ENCODE measurements at regions not wholly inside any gene's neighbourhood (a gene's known extent, or its start where the extent isn't known, plus 50 kb on each side); places are given as distances from the start of the nearest gene placed in this dataset.

DNA sequence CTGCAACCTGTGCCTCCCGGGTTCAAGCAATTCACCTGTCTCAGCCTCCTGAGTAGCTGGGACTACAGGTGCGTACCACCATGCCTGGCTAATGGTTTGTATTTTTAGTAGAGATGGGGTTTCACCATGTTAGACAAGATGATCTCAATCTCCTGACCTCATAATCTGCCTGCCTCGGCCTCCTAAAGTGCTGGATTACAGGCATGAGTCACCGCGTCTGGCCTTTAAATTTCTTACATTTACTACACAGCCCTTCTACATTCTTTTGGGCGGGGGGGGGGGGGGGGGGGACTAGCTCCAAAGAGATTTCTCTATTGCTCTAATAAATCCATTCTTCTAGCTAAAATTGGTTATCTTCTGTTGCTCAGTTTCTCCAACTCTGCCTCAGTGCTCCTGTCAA, 964.9 kb upstream of the ACVR2A start:
- ChIA-PET POLR2A (no interaction called here), CTCF (no interaction called here)

GRCh38 chr2:146874260-146874658, 970.6 kb upstream of the ACVR2A start:
- TF ChIP-seq, protein P1, sequence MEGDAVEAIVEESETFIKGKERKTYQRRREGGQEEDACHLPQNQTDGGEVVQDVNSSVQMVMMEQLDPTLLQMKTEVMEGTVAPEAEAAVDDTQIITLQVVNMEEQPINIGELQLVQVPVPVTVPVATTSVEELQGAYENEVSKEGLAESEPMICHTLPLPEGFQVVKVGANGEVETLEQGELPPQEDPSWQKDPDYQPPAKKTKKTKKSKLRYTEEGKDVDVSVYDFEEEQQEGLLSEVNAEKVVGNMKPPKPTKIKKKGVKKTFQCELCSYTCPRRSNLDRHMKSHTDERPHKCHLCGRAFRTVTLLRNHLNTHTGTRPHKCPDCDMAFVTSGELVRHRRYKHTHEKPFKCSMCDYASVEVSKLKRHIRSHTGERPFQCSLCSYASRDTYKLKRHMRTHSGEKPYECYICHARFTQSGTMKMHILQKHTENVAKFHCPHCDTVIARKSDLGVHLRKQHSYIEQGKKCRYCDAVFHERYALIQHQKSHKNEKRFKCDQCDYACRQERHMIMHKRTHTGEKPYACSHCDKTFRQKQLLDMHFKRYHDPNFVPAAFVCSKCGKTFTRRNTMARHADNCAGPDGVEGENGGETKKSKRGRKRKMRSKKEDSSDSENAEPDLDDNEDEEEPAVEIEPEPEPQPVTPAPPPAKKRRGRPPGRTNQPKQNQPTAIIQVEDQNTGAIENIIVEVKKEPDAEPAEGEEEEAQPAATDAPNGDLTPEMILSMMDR (IDR thresholded peaks at IDR 0.05; ENCODE audit: control extremely low read depth, extremely low read depth, low read depth, missing control alignments), result no peak
- no peak for DNase-seq (ENCODE audit: extremely low spot score)
- ChIA-PET POLR2A (no interaction called here), CTCF (no interaction called here)

More for the DNA sequence above, 964.9 kb upstream of the ACVR2A start:
- TF ChIP-seq, protein P1 (IDR thresholded peaks at IDR 0.05; ENCODE audit: control extremely low read depth, extremely low read depth, low read depth, missing control alignments), result no peak
- no peak for DNase-seq (ENCODE audit: extremely low spot score)

DNA sequence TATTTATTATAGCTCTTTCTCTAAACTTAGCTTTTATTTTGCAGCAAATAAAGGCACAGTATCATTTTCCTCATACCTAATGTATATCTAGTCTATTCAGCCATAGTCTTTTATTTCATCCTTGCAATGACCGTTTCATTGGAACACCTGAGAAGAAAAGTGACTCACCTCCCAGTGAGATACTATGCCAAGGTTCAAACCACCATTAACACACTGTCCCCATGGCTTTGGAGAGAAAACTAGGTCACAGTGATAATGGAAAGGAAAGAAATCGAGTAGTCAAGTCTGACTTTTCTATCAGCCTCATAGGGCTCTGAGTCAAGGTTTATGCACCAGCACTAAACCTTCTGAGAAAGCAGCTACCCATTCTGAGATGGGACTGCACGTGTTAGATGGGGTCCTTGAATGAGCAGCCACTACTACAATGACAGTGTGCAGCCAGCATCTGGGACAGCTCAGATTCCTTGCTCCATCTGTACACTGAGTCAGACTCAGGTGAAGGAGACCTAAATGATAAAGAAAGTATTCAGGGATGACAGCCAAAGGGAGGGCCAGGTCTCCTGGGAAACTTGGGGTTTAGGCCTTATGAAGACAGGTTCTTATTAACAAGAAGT, 971.1 kb upstream of the ACVR2A start:
- POLR2A ChIA-PET, result no interaction called here
- CTCF ChIA-PET, result interaction anchor here (1.0 kb wide), 1 partner anchor 8 kb away, joined by 3 read pairs; no protein-coding TSS in a partner anchor
- no peak for DNase-seq (ENCODE audit: extremely low spot score)
- TF ChIP-seq, protein P1 (IDR thresholded peaks at IDR 0.05; ENCODE audit: control extremely low read depth, extremely low read depth, low read depth, missing control alignments), result no peak

DNA sequence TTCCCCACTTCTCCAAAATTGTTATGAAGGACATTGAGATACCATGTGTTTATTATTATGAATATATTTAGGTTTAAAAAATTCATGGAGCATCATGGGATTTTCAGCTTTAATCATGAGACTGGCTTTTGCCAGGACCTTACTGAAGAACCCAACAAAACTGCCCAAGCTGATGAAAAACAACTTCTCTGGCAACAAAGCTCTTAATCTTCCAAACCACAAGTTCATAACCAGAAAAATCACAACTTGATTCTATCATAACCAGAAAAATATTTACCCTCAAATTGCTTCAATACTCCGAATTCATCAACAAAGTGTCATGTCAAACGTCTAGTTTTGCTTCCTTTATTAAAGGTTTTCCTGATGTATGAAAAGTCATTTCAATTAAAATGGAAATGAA, 971.8 kb upstream of the ACVR2A start:
- DNase-seq (ENCODE audit: extremely low spot score), result no peak
- POLR2A ChIA-PET, result no interaction called here
- CTCF ChIA-PET, result interaction anchor here (1.0 to 1.3 kb wide), 2 partner anchors 9 to 14 kb away, joined by 3 read pairs; no protein-coding TSS in a partner anchor
- TF ChIP-seq, protein P1 (IDR thresholded peaks at IDR 0.05; ENCODE audit: control extremely low read depth, extremely low read depth, low read depth, missing control alignments), result no peak

GRCh38 chr2:146870691-146871090, 974.1 kb upstream of the ACVR2A start:
- no peak for DNase-seq (ENCODE audit: extremely low spot score)
- ChIA-PET POLR2A (no interaction called here), CTCF (interaction anchor here (0.7 kb wide), 1 partner anchor 11 kb away, joined by 3 read pairs; no protein-coding TSS in a partner anchor)
- TF ChIP-seq, protein P1 (IDR thresholded peaks at IDR 0.05; ENCODE audit: control extremely low read depth, extremely low read depth, low read depth, missing control alignments), result no peak

DNA sequence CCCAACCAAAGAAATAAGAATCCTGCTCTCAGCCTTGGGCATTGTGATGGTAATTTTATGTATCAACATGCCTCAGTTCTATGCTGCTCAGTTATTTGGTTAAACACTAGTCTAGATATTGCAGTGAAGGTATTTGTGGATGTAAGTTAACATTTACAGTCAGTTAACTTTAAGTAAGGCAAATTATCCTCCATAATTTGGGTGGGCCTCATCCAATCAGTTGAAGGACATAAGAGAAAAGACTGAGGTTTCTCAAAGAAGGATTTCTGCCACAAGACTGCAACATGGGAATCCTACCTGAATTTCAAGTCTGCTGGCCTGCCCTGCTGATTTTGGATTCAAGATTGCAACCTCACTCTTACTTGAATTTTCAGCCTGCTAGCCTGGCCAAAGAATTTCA, 975.5 kb upstream of the ACVR2A start:
- ChIA-PET CTCF (interaction anchor here (1.0 kb wide), 1 partner anchor 29 kb away, joined by 3 read pairs; no protein-coding TSS in a partner anchor), POLR2A (no interaction called here)
- TF ChIP-seq, protein P1 (IDR thresholded peaks at IDR 0.05; ENCODE audit: control extremely low read depth, extremely low read depth, low read depth, missing control alignments), result no peak
- DNase-seq (ENCODE audit: extremely low spot score), result no peak
